ENCODE measurements at regions not wholly inside any gene's neighbourhood (a gene's known extent, or its start where the extent isn't known, plus 50 kb on each side); places are given as distances from the start of the nearest gene placed in this dataset.

DNA sequence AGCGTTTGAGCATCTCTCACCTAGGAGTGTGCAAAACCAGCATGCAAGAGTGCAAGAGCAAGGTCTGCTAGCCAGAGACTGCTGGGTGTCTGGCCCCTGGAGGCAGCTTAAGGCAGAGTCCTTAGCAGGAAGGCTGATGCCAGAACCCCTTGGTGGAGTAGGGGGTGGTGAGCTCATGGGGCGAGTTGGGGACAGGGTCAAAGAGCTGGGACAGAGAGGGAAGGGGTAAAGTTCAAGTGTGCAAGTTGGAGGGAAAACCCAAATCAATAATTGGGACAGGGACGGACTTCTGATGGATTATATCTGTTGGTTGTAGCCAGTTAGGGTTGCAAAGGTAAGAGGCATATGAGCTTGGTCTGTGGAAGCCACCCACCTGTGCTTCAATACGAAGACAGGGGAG is 443.6 kb upstream of the CDH5 start:
- DNase-seq (ENCODE audit: low spot score), result no peak
- H3K27me3 Mint-ChIP-seq (ENCODE audit: low read depth), result peaks cover 7% of the 10 kb centered on the region
- peaks cover 2% of the 10 kb centered on the region for H3K36me3 Mint-ChIP-seq (ENCODE audit: low read depth)
- peaks cover 2% of the 10 kb centered on the region for H3K9me3 Mint-ChIP-seq (ENCODE audit: low read depth)
- TF ChIP-seq, protein P1, sequence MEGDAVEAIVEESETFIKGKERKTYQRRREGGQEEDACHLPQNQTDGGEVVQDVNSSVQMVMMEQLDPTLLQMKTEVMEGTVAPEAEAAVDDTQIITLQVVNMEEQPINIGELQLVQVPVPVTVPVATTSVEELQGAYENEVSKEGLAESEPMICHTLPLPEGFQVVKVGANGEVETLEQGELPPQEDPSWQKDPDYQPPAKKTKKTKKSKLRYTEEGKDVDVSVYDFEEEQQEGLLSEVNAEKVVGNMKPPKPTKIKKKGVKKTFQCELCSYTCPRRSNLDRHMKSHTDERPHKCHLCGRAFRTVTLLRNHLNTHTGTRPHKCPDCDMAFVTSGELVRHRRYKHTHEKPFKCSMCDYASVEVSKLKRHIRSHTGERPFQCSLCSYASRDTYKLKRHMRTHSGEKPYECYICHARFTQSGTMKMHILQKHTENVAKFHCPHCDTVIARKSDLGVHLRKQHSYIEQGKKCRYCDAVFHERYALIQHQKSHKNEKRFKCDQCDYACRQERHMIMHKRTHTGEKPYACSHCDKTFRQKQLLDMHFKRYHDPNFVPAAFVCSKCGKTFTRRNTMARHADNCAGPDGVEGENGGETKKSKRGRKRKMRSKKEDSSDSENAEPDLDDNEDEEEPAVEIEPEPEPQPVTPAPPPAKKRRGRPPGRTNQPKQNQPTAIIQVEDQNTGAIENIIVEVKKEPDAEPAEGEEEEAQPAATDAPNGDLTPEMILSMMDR (IDR thresholded peaks at IDR 0.05), result no peak
- H3K4me1 Mint-ChIP-seq (ENCODE audit: low read depth), result peaks cover 3% of the 10 kb centered on the region
- no peak overlapping the region for H3K27ac Mint-ChIP-seq (ENCODE audit: unreplicated experiment)
- no peak overlapping the region for H3K4me3 Mint-ChIP-seq (ENCODE audit: unreplicated experiment)

DNA sequence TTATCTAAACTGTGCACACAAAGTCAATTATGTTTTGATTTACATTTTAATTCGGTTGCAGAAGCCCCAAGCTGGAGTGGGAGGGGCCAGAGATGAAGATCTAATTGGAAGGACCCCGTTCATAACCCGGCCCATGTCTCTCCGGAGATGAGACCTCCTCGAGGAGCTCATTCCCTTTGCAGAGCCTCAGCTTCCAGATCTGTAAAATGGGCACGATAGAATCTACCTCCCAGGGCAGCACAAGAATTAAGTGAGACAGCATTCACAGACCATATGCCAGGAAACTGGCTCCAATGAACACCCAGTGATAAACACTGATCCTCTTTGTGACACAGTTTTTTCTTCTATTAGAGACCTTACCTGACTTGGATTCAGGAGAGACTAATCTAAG is 446.5 kb upstream of the CDH5 start:
- Mint-ChIP-seq H3K4me1 (ENCODE audit: low read depth) (no peaks in the 10 kb centered on the region), H3K4me3 (ENCODE audit: unreplicated experiment) (no peak overlapping the region), H3K36me3 (ENCODE audit: low read depth) (no peaks in the 10 kb centered on the region), H3K9me3 (ENCODE audit: low read depth) (no peaks in the 10 kb centered on the region), H3K27me3 (ENCODE audit: low read depth) (peaks cover 5% of the 10 kb centered on the region), H3K27ac (ENCODE audit: unreplicated experiment) (no peak overlapping the region)
- TF ChIP-seq, protein P1 (IDR thresholded peaks at IDR 0.05), result no peak
- no peak for DNase-seq (ENCODE audit: low spot score)

DNA sequence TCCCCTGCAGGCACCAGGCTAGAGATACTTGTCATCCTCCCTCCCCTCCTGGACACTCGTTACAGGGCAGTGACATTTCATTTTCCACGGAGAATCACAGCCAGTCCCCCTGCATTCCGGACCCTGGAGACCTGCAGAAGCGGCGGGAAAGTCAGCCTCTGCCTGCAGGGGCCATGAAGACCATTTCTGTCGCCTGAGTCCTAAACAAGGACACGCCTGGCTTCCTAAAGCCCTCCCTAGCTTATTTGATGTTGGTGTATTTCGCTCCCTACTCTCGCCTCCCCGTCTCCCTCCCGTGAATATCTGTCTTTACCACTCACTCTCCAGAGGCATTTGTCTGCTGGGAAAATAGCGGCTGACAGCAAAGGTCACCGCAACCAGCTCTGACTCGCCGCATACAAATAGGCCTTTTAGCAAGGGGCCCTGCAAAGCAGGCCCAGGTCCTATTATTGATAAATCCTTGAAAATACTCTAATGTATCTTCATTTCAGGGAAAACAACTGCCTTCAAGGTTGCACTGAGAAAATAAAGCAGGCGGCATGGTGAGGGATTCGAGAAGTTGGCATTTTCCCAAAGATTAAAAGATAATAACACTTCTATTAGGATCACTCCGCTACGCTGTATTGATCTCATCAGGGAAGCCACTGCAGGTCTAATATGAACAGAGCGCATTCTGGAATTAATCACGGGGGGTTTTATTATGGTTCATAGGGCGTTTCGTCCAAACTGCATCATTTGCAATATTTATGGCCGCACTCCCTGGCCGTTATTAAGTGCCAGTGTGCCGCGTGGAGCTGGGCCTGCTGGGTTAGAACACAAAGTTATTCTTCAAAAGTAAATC is 447.1 kb upstream of the CDH5 start:
- TF ChIP-seq, protein P1 (IDR thresholded peaks at IDR 0.05), result no peak
- no peaks in the 10 kb centered on the region for H3K4me1 Mint-ChIP-seq (ENCODE audit: low read depth)
- H3K9me3 Mint-ChIP-seq (ENCODE audit: low read depth), result peaks cover 3% of the 10 kb centered on the region
- H3K27ac Mint-ChIP-seq (ENCODE audit: unreplicated experiment), result no peak overlapping the region
- DNase-seq (ENCODE audit: low spot score), result no peak
- peaks cover 5% of the 10 kb centered on the region for H3K27me3 Mint-ChIP-seq (ENCODE audit: low read depth)
- H3K4me3 Mint-ChIP-seq (ENCODE audit: unreplicated experiment), result no peak overlapping the region
- no peaks in the 10 kb centered on the region for H3K36me3 Mint-ChIP-seq (ENCODE audit: low read depth)

DNA sequence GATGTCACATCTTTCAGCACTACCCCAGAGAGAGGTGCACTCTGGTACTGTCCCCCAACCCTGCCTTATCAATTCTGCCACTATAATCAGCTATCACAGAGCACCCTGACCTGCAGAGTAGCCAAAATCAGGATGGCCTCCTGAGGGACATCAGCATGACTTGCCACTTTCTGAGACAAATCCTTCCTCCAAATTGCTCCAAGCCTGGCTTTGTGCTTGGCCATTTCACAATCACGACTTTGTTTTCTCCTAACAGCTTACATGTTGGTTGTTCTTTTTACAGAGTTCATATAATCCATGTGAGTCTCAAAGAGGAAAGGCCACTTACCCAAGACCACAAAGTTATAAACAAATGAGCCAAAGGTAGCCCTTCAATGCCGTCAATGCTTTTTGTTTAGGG is 449.0 kb upstream of the CDH5 start:
- Mint-ChIP-seq H3K9me3 (ENCODE audit: low read depth) (peaks cover 6% of the 10 kb centered on the region), H3K4me3 (ENCODE audit: unreplicated experiment) (no peak overlapping the region), H3K27ac (ENCODE audit: unreplicated experiment) (no peak overlapping the region), H3K27me3 (ENCODE audit: low read depth) (no peaks in the 10 kb centered on the region), H3K4me1 (ENCODE audit: low read depth) (no peaks in the 10 kb centered on the region), H3K36me3 (ENCODE audit: low read depth) (no peaks in the 10 kb centered on the region)
- TF ChIP-seq, protein P1 (IDR thresholded peaks at IDR 0.05), result no peak
- DNase-seq (ENCODE audit: low spot score), result no peak

DNA sequence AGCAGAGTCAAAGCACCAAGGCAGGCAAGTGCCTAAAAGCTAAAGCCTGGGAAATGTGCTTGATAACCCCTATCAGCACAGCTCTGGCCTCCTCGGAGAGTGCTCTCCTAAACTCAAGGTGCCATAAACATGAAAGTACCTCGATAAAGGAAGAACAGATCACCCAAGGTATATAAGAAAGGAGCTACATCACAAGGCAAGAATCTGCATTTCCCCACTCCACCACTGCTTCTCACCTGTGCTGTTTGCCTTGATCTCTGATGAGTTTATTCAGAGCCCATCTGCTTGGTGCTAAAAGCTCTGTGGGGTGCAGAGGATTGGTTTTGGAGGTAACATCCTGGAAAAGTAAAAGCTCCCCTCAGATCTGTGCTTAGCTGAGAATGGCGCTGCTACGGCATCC is 449.5 kb upstream of the CDH5 start:
- no peak overlapping the region for H3K4me3 Mint-ChIP-seq (ENCODE audit: unreplicated experiment)
- peaks cover 6% of the 10 kb centered on the region for H3K9me3 Mint-ChIP-seq (ENCODE audit: low read depth)
- no peak overlapping the region for H3K27ac Mint-ChIP-seq (ENCODE audit: unreplicated experiment)
- no peaks in the 10 kb centered on the region for H3K4me1 Mint-ChIP-seq (ENCODE audit: low read depth)
- TF ChIP-seq, protein P1 (IDR thresholded peaks at IDR 0.05), result no peak
- no peaks in the 10 kb centered on the region for H3K36me3 Mint-ChIP-seq (ENCODE audit: low read depth)
- no peak for DNase-seq (ENCODE audit: low spot score)
- no peaks in the 10 kb centered on the region for H3K27me3 Mint-ChIP-seq (ENCODE audit: low read depth)
